Parathyroid adenoma (tissue), 2 donors: ENCODE measurements at regions not wholly inside any gene's neighbourhood (a gene's known extent, or its start where the extent isn't known, plus 50 kb on each side); places are given as distances from the start of the nearest gene placed in this dataset.
"Not testable (repeated sequence)": the region's sequence is repeated elsewhere in the genome, so short reads cannot be mapped to it uniquely, and the experiment has no call there.

Experiments
- H2AFZ ChIP-seq: fragments of 300-600 bp; sonication (generic); one replicate; pipeline ENCODE4 v1.7.0; 2017; ENCODE audit warnings: antibody characterized with exemption, mild to moderate bottlenecking
- H3K27ac ChIP-seq: fragments of 300-600 bp; sonication (generic); one replicate; pipeline ENCODE4 v1.7.0; 2017
- H3K27me3 ChIP-seq: fragments of 300-600 bp; sonication (generic); one replicate; pipeline ENCODE4 v1.7.0; 2017; ENCODE audit warnings: low read length; ENCODE audit not compliant: control insufficient read depth, insufficient read depth
- H3K36me3 ChIP-seq: fragments of 300-600 bp; sonication (generic); one replicate; pipeline ENCODE4 v1.7.0; 2017; ENCODE audit warnings: low read length; ENCODE audit not compliant: control insufficient read depth, insufficient read depth
- H3K4me1 ChIP-seq: fragments of 300-600 bp; sonication (generic); one replicate; pipeline ENCODE4 v1.7.0; 2017; ENCODE audit warnings: control low read depth
- H3K4me2 ChIP-seq: fragments of 300-600 bp; sonication (generic); one replicate; pipeline ENCODE4 v1.7.0; 2017; ENCODE audit warnings: low read length
- H3K4me3 ChIP-seq: fragments of 300-600 bp; sonication (generic); one replicate; pipeline ENCODE4 v1.7.0; 2017; ENCODE audit warnings: low read depth, low read length
- H3K79me2 ChIP-seq: fragments of 300-600 bp; sonication (generic); one replicate; pipeline ENCODE4 v1.7.0; 2017; ENCODE audit warnings: control low read depth
- H3K9ac ChIP-seq: fragments of 300-600 bp; sonication (generic); one replicate; pipeline ENCODE4 v1.7.0; 2017; ENCODE audit warnings: mild to moderate bottlenecking
- H3K9me3 ChIP-seq: fragments of 300-600 bp; sonication (generic); one replicate; pipeline ENCODE4 v1.7.0; 2017; ENCODE audit warnings: low read length; ENCODE audit not compliant: control insufficient read depth
- TF ChIP-seq, protein P1 (sequence below): fragments of 300-600 bp; sonication (generic); IDR thresholded peaks from one replicate; pipeline ENCODE4 v1.7.0; 2017; ENCODE audit warnings: antibody characterized with exemption, mild to moderate bottlenecking
- donor health status: primary hyperparathyroidism.

DNA sequence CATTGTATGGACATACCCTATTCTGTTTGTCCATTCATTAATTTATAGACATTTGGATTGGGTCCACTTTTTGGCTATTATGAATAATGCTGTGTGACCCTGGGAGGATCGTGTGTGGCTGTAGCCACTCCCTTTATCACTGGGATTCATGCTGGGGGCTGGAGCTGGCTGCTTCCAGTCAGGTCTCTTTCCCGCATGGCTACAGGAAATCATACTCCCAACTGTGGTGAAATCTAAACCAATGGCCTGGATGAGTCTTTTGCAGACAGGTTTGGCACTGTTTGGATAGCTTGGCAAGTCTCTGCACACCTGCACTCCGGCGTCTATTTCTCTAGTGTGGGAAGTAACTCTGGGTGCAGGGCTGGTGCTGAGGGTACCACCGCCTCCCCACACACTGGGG lies 80.4 kb downstream of the RIN2 start:
- H3K4me3 ChIP-seq: no peak overlapping the region
- no peaks in the 10 kb centered on the region for H3K4me1 ChIP-seq
- no peak overlapping the region for H2AFZ ChIP-seq
- TF ChIP-seq, protein P1, sequence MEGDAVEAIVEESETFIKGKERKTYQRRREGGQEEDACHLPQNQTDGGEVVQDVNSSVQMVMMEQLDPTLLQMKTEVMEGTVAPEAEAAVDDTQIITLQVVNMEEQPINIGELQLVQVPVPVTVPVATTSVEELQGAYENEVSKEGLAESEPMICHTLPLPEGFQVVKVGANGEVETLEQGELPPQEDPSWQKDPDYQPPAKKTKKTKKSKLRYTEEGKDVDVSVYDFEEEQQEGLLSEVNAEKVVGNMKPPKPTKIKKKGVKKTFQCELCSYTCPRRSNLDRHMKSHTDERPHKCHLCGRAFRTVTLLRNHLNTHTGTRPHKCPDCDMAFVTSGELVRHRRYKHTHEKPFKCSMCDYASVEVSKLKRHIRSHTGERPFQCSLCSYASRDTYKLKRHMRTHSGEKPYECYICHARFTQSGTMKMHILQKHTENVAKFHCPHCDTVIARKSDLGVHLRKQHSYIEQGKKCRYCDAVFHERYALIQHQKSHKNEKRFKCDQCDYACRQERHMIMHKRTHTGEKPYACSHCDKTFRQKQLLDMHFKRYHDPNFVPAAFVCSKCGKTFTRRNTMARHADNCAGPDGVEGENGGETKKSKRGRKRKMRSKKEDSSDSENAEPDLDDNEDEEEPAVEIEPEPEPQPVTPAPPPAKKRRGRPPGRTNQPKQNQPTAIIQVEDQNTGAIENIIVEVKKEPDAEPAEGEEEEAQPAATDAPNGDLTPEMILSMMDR: no peak
- H3K9me3 ChIP-seq: no peaks in the 10 kb centered on the region
- no peak overlapping the region for H3K9ac ChIP-seq
- no peaks in the 10 kb centered on the region for H3K36me3 ChIP-seq
- no peaks in the 10 kb centered on the region for H3K27me3 ChIP-seq
- no peak overlapping the region for H3K27ac ChIP-seq
- no peaks in the 10 kb centered on the region for H3K79me2 ChIP-seq
- H3K4me2 ChIP-seq: no peak overlapping the region

GRCh38 chr20:19839053-19839452 lies 81.0 kb downstream of the RIN2 start:
- no peak overlapping the region for H3K4me3 ChIP-seq
- no peak overlapping the region for H2AFZ ChIP-seq
- no peaks in the 10 kb centered on the region for H3K36me3 ChIP-seq
- no peak overlapping the region for H3K4me2 ChIP-seq
- no peaks in the 10 kb centered on the region for H3K79me2 ChIP-seq
- H3K9me3 ChIP-seq: no peaks in the 10 kb centered on the region
- H3K9ac ChIP-seq: no peak overlapping the region
- H3K27me3 ChIP-seq: no peaks in the 10 kb centered on the region
- no peak overlapping the region for H3K27ac ChIP-seq
- TF ChIP-seq, protein P1: no peak
- H3K4me1 ChIP-seq: no peaks in the 10 kb centered on the region

GRCh38 chr20:19840111-19840710 lies 82.2 kb downstream of the RIN2 start:
- Histone ChIP-seq H3K36me3 (no peaks in the 10 kb centered on the region), H2AFZ (no peak overlapping the region), H3K4me1 (no peaks in the 10 kb centered on the region), H3K27me3 (no peaks in the 10 kb centered on the region), H3K9ac (no peak overlapping the region), H3K79me2 (no peaks in the 10 kb centered on the region), H3K4me3 (no peak overlapping the region), H3K9me3 (no peaks in the 10 kb centered on the region), H3K4me2 (no peak overlapping the region), H3K27ac (no peak overlapping the region)
- TF ChIP-seq, protein P1: no peak

- TF ChIP-seq, protein P1: no peak
- no peak overlapping the region for H2AFZ ChIP-seq
- H3K36me3 ChIP-seq: no peaks in the 10 kb centered on the region
- H3K9ac ChIP-seq: no peak overlapping the region
- no peak overlapping the region for H3K27ac ChIP-seq
- no peak overlapping the region for H3K4me3 ChIP-seq
- no peaks in the 10 kb centered on the region for H3K79me2 ChIP-seq
- H3K4me1 ChIP-seq: no peaks in the 10 kb centered on the region
- H3K27me3 ChIP-seq: no peaks in the 10 kb centered on the region
- no peaks in the 10 kb centered on the region for H3K9me3 ChIP-seq
- no peak overlapping the region for H3K4me2 ChIP-seq
Observed at GRCh38 chr20:19841740-19842139, 83.7 kb downstream of the RIN2 start.

GRCh38 chr20:19844850-19845249 lies 86.8 kb downstream of the RIN2 start:
- H3K79me2 ChIP-seq, H3K36me3 ChIP-seq, H3K9ac ChIP-seq, H3K27ac ChIP-seq, H3K4me1 ChIP-seq, H2AFZ ChIP-seq, H3K9me3 ChIP-seq, H3K27me3 ChIP-seq, H3K4me3 ChIP-seq, H3K4me2 ChIP-seq: not testable (repeated sequence)
